HFFc6 (cell line): ENCODE measurements at regions not wholly inside any gene's neighbourhood (a gene's known extent, or its start where the extent isn't known, plus 50 kb on each side); places are given as distances from the start of the nearest gene placed in this dataset.

Source experiments
- DNase-seq: peaks from one replicate; pipeline ENCODE4 v3.0.0-alpha.2; 2018
- H3K27ac Mint-ChIP-seq: 2 replicates; pipeline ENCODE4 v1.8.0; 2020; ENCODE audit warnings: mild to moderate bottlenecking, mixed read lengths
- H3K27me3 Mint-ChIP-seq: 2 replicates; pipeline ENCODE4 v1.8.0; 2021; ENCODE audit warnings: mild to moderate bottlenecking, moderate library complexity, mixed read lengths; ENCODE audit not compliant: insufficient read depth
- H3K36me3 Mint-ChIP-seq: 2 replicates; pipeline ENCODE4 v1.8.0; 2021; ENCODE audit warnings: low read depth, mixed read lengths
- H3K4me1 Mint-ChIP-seq: 2 replicates; pipeline ENCODE4 v1.8.0; 2020; ENCODE audit warnings: low read depth, mixed read lengths
- H3K4me3 Mint-ChIP-seq: 2 replicates; pipeline ENCODE4 v1.8.0; 2020; ENCODE audit warnings: mild to moderate bottlenecking, moderate library complexity, mixed read lengths
- H3K9me3 Mint-ChIP-seq: 2 replicates; pipeline ENCODE4 v1.8.0; 2020; ENCODE audit warnings: mild to moderate bottlenecking, mixed read lengths
- CTCF ChIP-seq: fragments of 200-600 bp; sonication (generic); IDR thresholded peaks from 2 replicates; pipeline ENCODE4 v1.5.0; 2021; ENCODE audit warnings: antibody characterized with exemption, mild to moderate bottlenecking

GRCh38 chr11:106187860-106188456 is 110.5 kb downstream of the AASDHPPT start:
- Mint-ChIP-seq H3K4me1 (no peaks in the 10 kb centered on the region), H3K9me3 (peaks cover 13% of the 10 kb centered on the region), H3K4me3 (no peak overlapping the region), H3K27ac (no peak overlapping the region), H3K27me3 (no peaks in the 10 kb centered on the region; the same call in 1 of the 2 replicates), H3K36me3 (no peaks in the 10 kb centered on the region)
- no peak for DNase-seq
- no peak for TF ChIP-seq CTCF

GRCh38 chr11:106193956-106194355 is 116.5 kb downstream of the AASDHPPT start:
- Mint-ChIP-seq H3K9me3 (peaks cover 7% of the 10 kb centered on the region), H3K27me3 (no peaks in the 10 kb centered on the region; the same call in 1 of the 2 replicates), H3K4me1 (no peaks in the 10 kb centered on the region), H3K27ac (no peak overlapping the region), H3K4me3 (no peak overlapping the region), H3K36me3 (no peaks in the 10 kb centered on the region)
- no peak for DNase-seq
- no peak for TF ChIP-seq CTCF

GRCh38 chr11:106197438-106197837 is 120.0 kb downstream of the AASDHPPT start:
- Mint-ChIP-seq H3K4me1 (no peaks in the 10 kb centered on the region), H3K36me3 (no peaks in the 10 kb centered on the region), H3K27me3 (no peaks in the 10 kb centered on the region), H3K9me3 (no peaks in the 10 kb centered on the region), H3K4me3 (no peak overlapping the region), H3K27ac (no peak overlapping the region)
- no peak for DNase-seq
- no peak for TF ChIP-seq CTCF

- no peak overlapping the region for H3K4me3 Mint-ChIP-seq
- H3K9me3 Mint-ChIP-seq: no peaks in the 10 kb centered on the region; the same call in 1 of the 2 replicates
- no peak overlapping the region for H3K27ac Mint-ChIP-seq
- TF ChIP-seq CTCF: no peak
- H3K36me3 Mint-ChIP-seq: no peaks in the 10 kb centered on the region
- DNase-seq: no peak
- no peaks in the 10 kb centered on the region for H3K4me1 Mint-ChIP-seq
- no peaks in the 10 kb centered on the region; the same call in 1 of the 2 replicates for H3K27me3 Mint-ChIP-seq
These were observed 125.6 kb downstream of the AASDHPPT start for GRCh38 chr11:106202935-106203620.

- Mint-ChIP-seq H3K27me3 (no peaks in the 10 kb centered on the region; the same call in 1 of the 2 replicates), H3K27ac (no peak overlapping the region), H3K4me1 (no peaks in the 10 kb centered on the region), H3K4me3 (no peak overlapping the region), H3K9me3 (no peaks in the 10 kb centered on the region; the same call in none of the 2 replicates), H3K36me3 (no peaks in the 10 kb centered on the region)
- no peak for TF ChIP-seq CTCF
- DNase-seq: no peak
These were observed 131.3 kb downstream of the AASDHPPT start for GRCh38 chr11:106208760-106209159.
